HepG2 (cell line): ENCODE measurements at regions not wholly inside any gene's neighbourhood (a gene's known extent, or its start where the extent isn't known, plus 50 kb on each side); places are given as distances from the start of the nearest gene placed in this dataset.

ENCODE experiments used
- ATAC-seq: fragments of 200-7000 bp; cut with Tn5 transposase; 3 replicates; pipeline ENCODE4 v1.9.1; 2020; ENCODE audit warnings: mild to moderate bottlenecking, moderate library complexity
- BruUV-seq: library from RNA; stranded (reverse); fragments of 400-500 nt; replicated peaks from 2 replicates; lab custom pipeline; 2021; lab: Mats Ljungman, UMichigan
- CTCF ChIA-PET: fragments of 300-600 bp; formaldehyde crosslinking; extraction: SDS; loops from one replicate; lab custom pipeline; 2021; ENCODE audit warnings: low total read pairs, inconsistent platforms, low intra/inter-chr PET ratio; lab: Yijun Ruan, JAX
- POLR2A ChIA-PET: fragments of 350-600 bp; sonication (Branson Sonifier 250); formaldehyde crosslinking; loops from one replicate; lab custom pipeline; 2020; ENCODE audit warnings: antibody characterized with exemption, inconsistent platforms; lab: Yijun Ruan, JAX
- DNase-seq: peaks from one replicate; pipeline ENCODE4 v3.0.0-alpha.2; 2015; ENCODE audit warnings: low spot score
- FAIRE-seq: peaks from 3 replicates; lab custom pipeline; 2011; peaks lifted over from hg19 to GRCh38; lab: Jason Lieb, UNC
- H2AFZ ChIP-seq: one replicate; pipeline ENCODE4 v1.6.1; 2011; ENCODE audit warnings: low read length, inconsistent platforms
- H3K27ac ChIP-seq: fragments of 300-600 bp; 3 replicates; pipeline ENCODE4 v1.8.0; 2011; ENCODE audit warnings: mixed run types, mild to moderate bottlenecking, mixed read lengths, low read length, inconsistent platforms; ENCODE audit not compliant: insufficient read depth; ENCODE audit errors: extremely low read length
- H3K27me3 ChIP-seq, 2 experiments: fragments of 200-600 bp in 1 of 2; 2 replicates in 1 of 2; 3 replicates in 1 of 2; pipeline versions ENCODE4 v1.6.0 to v1.8.0; 2011; ENCODE audit warnings: low read length in 2 of 2, mild to moderate bottlenecking in 2 of 2, moderate library complexity in 2 of 2, inconsistent platforms in 1 of 2; ENCODE audit not compliant: insufficient read depth in 2 of 2, control insufficient read depth in 1 of 2
- H3K36me3 ChIP-seq, 2 experiments: fragments of 200-600 bp in 1 of 2; replicated peaks in 1 of 2; 2 replicates in 1 of 2; 3 replicates in 1 of 2; pipeline versions ENCODE4 v1.5.1 to v1.8.0; 2011; ENCODE audit warnings: low read length in 2 of 2, inconsistent platforms in 1 of 2; ENCODE audit not compliant: insufficient read depth in 2 of 2, control insufficient read depth in 1 of 2
- H3K4me1 ChIP-seq: 2 replicates; pipeline ENCODE4 v1.5.1; 2012; ENCODE audit warnings: low read length, inconsistent platforms; ENCODE audit not compliant: insufficient read depth
- H3K4me2 ChIP-seq: 2 replicates; pipeline ENCODE4 v1.6.0; 2011; ENCODE audit warnings: low read depth, low read length, inconsistent platforms
- H3K4me3 ChIP-seq, 3 experiments: fragments of 200-600 bp in 1 of 3; sonication (generic), shearing (Covaris generic) in 1 of 3; replicated peaks in 1 of 3; 2 replicates each; pipeline ENCODE4 v1.5.1; 2011 to 2016; ENCODE audit warnings: low read length in 3 of 3, inconsistent platforms in 2 of 3, low read depth in 2 of 3, mild to moderate bottlenecking in 2 of 3, control low read depth in 1 of 3, mixed read lengths in 1 of 3; ENCODE audit not compliant: insufficient read depth in 1 of 3
- H3K79me2 ChIP-seq: one replicate; pipeline ENCODE4 v1.6.1; 2011; ENCODE audit warnings: low read length, inconsistent platforms; ENCODE audit not compliant: insufficient read depth
- H3K9ac ChIP-seq: 2 replicates; pipeline ENCODE4 v1.6.0; 2011; ENCODE audit warnings: mild to moderate bottlenecking, low read depth, low read length, inconsistent platforms; ENCODE audit not compliant: insufficient read depth
- H3K9me3 ChIP-seq: 2 replicates; pipeline ENCODE4 v1.5.1; 2012; ENCODE audit warnings: mild to moderate bottlenecking, low read length
- H4K20me1 ChIP-seq: 2 replicates; pipeline ENCODE4 v1.6.0; 2011; ENCODE audit warnings: inconsistent platforms, mild to moderate bottlenecking, low read length, moderate library complexity; ENCODE audit not compliant: insufficient read depth
- BATF2 ChIP-seq: sonication (generic); formaldehyde crosslinking; IDR thresholded peaks from 2 replicates; pipeline ENCODE4 v1.8.0; 2022; ENCODE audit warnings: mild to moderate bottlenecking, missing genetic modification reagents, moderate library complexity
- DDIT3 ChIP-seq: sonication (generic); formaldehyde crosslinking; IDR thresholded peaks from 2 replicates; pipeline ENCODE4 v1.4.0; 2020; ENCODE audit warnings: mild to moderate bottlenecking, missing genetic modification reagents
- MEF2D ChIP-seq: sonication (generic); formaldehyde crosslinking; IDR thresholded peaks from 2 replicates; pipeline ENCODE4 v1.5.1; 2020; ENCODE audit warnings: mild to moderate bottlenecking, missing genetic modification reagents
- PRDM15 ChIP-seq: sonication (generic); formaldehyde crosslinking; IDR thresholded peaks from 2 replicates; pipeline ENCODE4 v1.4.0; 2020; ENCODE audit warnings: missing genetic modification reagents
- ZNF414 ChIP-seq: sonication (generic); formaldehyde crosslinking; IDR thresholded peaks from 2 replicates; pipeline ENCODE4 v1.5.0; 2020; ENCODE audit warnings: missing genetic modification reagents
- WGBS: methylation state at CpG from one replicate; pipeline ENCODE4 v1.1.6; 2017; ENCODE audit warnings: low lambda C conversion rate; 5-methylcytosine and 5-hydroxymethylcytosine counted together
- in situ Hi-C: cut with HindIII; loops from 2 replicates; pipeline ENCODE4 v1.10.0; 2017; ENCODE audit warnings: low pct_unique_long_range_greater_than_20kb; ENCODE audit not compliant: extremely low pct_ligation_motif_present
- intact Hi-C: fragments of 100-400 bp; cut with micrococcal nuclease; formaldehyde crosslinking; loops from one replicate; pipeline ENCODE4 v1.10.0; 2022; ENCODE audit not compliant: unreplicated experiment

GRCh38 chr20:53782612-53783246 lies 189.1 kb upstream of the ZNF217 start:
- FAIRE-seq = no peak
- in situ Hi-C loops (no loop called here), intact Hi-C loops (no loop called here)
- TF ChIP-seq MEF2D (CRISPR knock-in tag) = 0 out of 2 replicates have a peak, but pooled peaks have one; percentile 21
- TF ChIP-seq DDIT3 (CRISPR knock-in tag) = no peak
- TF ChIP-seq PRDM15 = 0 out of 2 replicates have a peak, but pooled peaks have one; percentile 21
- Histone ChIP-seq H3K27ac (no peak overlapping the region), H3K36me3 (no peaks in the 10 kb centered on the region), H3K9ac (no peak overlapping the region), H3K4me1 (peaks cover 64% of the 10 kb centered on the region), H3K9me3 (no peaks in the 10 kb centered on the region), H4K20me1 (no peaks in the 10 kb centered on the region), H3K79me2 (no peaks in the 10 kb centered on the region), H3K27me3 (no peaks in the 10 kb centered on the region), H2AFZ (no peak overlapping the region), H3K4me2 (no peak overlapping the region), H3K4me3 (no peak overlapping the region)
- ATAC-seq = no peak
- CTCF ChIA-PET = no interaction called here
- no TSS peak for BruUV-seq
- DNase-seq = no peak
- 96% methylated on average over 4 of the region's 4 CpGs for WGBS
- POLR2A ChIA-PET = interaction anchor here (1.4 kb wide), 1 partner anchor 9 kb away, joined by 4 read pairs; no protein-coding TSS in a partner anchor

- ChIA-PET POLR2A (no interaction called here), CTCF (no interaction called here)
- no TSS peak for BruUV-seq
- ATAC-seq (no peak), FAIRE-seq (no peak), DNase-seq (no peak)
- Histone ChIP-seq H2AFZ (no peak overlapping the region), H3K4me3 (no peak overlapping the region), H3K27ac (no peak overlapping the region), H3K27me3 (no peaks in the 10 kb centered on the region), H3K9me3 (no peaks in the 10 kb centered on the region), H3K4me2 (no peak overlapping the region), H3K36me3 (no peaks in the 10 kb centered on the region), H4K20me1 (no peaks in the 10 kb centered on the region), H3K4me1 (peaks cover 43% of the 10 kb centered on the region), H3K9ac (no peak overlapping the region), H3K79me2 (no peaks in the 10 kb centered on the region)
- intact Hi-C loops = no loop called here
- WGBS = 56% methylated on average over 1 of the region's 1 CpG
- in situ Hi-C loops = no loop called here
- no peak for TF ChIP-seq ZNF414 (CRISPR knock-in tag)
- no peak for TF ChIP-seq BATF2 (CRISPR knock-in tag)
Measured at GRCh38 chr20:53779822-53780221, 186.2 kb upstream of the ZNF217 start.
